PC-3 (cell line): ENCODE measurements at regions not wholly inside any gene's neighbourhood (a gene's known extent, or its start where the extent isn't known, plus 50 kb on each side); places are given as distances from the start of the nearest gene placed in this dataset.

Source experiments
- CTCF ChIP-seq: fragments of 300-600 bp; sonication (generic); conservative IDR thresholded peaks from 2 replicates; pipeline ENCODE4 v1.5.1; 2017; ENCODE audit warnings: antibody characterized with exemption, low read depth, mild to moderate bottlenecking, low read length
- EZH2 ChIP-seq: fragments of 300-600 bp; sonication (generic); IDR thresholded peaks from one replicate; pipeline ENCODE4 v1.6.1; 2017; ENCODE audit warnings: antibody characterized with exemption, mild to moderate bottlenecking, low read length; ENCODE audit not compliant: unreplicated experiment
- EZH2phosphoT487 ChIP-seq: fragments of 300-600 bp; sonication (generic); IDR thresholded peaks from 2 replicates; pipeline ENCODE4 v1.6.1; 2018; ENCODE audit warnings: mild to moderate bottlenecking, antibody characterized with exemption, low read length, borderline replicate concordance

- TF ChIP-seq CTCF: no peak
- TF ChIP-seq EZH2: no peak
- no peak for TF ChIP-seq EZH2phosphoT487
Observed at GRCh38 chr11:109733245-109733644, 311.3 kb downstream of the C11orf87 start.
